AG08396 (cell line): ENCODE measurements at regions not wholly inside any gene's neighbourhood (a gene's known extent, or its start where the extent isn't known, plus 50 kb on each side); places are given as distances from the start of the nearest gene placed in this dataset.

Experiments
- DNase-seq: peaks from one replicate; pipeline ENCODE4 v3.0.0; 2012; ENCODE audit warnings: low spot score, mixed read lengths

DNA sequence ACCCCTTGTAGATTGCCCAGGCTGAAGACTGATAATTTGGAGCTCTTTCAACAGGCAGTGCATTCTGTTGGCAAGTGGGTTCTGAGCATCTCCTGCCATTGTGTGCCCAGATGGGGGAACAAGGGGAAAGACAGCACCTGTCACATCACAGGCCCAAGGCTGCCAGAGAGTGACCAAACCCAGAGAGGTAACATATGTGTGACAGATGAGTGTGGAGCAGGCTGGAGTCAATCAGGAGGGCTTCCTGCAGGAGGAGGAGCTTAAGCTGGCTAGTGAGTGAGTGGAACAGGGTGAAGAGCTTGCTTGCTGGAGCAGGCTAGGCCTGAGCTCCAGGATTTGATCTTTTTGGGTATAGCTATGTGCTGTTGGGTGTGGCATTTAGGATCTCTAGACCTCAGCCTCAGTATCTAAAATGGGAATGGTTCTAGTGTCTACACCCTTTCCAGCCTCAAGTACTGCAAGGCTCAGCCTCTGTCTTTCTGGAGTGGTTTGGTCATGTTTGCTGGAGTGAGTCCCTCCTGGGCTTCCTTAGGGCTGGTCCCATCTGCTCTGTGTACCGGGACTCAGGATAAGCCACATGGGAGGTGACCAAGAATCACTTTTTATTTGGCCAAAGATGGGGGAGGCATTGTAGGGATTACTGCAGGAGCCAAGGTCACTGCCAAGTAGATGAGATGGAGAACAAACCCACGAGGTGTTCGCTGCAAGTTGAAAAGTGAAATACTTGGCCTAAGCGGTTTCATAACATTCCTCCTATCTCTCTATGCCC is 152.4 kb upstream of the TSHZ3 start:
- no peak for DNase-seq

DNA sequence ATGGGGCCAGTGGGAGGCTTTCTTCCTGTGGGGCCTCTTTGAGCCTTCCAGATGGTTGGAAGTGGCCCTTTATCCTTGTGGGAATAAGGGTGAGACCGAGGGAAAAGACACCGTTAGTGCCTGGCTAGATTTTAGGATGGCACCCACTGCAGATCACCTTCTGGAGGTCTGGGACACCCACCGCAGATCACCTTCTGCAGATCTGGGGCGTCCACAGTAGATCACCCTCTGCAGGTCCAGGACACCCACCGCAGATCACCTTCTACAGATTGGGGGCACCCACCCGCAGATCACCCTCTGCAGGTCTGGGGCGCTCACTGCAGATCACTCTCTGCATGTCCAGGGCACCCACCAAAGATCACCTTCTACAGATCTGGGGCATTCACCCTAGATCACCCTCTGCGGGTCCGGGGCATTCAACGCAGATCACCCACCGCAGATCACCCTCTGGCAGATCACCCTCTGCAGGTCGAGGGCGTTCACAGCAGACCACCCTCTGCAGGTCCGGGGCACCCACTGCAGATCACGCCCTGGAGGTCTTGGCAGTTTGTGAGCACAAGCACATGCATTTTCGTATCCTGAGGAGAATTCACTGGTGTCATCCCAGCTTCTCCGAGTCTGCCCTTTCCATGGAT is 153.4 kb upstream of the TSHZ3 start:
- no peak for DNase-seq

DNA sequence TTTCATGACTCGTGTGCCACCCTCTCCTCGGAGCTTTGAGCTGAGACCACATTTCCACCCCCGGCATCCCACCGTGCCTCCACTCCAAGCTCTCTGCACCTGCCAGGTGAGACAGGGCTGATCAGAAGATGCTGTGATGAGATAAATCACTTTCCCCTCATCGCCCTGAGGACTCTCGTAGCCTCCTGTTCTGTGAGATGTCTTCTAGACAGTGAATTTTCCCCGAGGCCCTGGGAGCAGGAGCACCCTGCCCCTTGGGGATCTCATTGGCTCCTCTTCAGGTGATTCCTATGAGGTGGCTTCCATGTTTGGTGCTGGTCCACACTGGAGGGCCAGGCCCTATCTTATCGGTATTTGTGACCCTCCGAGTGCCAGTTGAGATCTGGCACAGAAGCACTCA is 154.0 kb upstream of the TSHZ3 start:
- no peak for DNase-seq

DNA sequence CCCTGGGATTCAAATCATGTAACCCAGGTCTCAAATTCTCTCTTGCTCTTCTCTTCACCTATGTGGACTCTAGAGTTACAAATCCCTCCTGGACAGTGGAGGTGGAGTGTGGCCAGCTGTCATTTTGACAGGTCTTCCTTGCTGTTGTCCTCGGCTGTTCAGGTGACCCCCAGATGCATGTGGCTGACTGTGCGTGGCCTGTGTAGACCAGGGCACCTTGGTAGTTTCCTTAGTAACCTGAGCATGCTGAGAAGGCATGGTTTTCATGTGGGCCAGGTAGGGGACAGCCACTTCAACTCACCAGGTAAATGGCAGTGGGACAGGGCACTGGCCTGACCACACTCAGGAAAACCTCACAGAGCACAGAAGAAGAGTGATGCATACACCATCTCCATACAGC is 155.0 kb upstream of the TSHZ3 start:
- DNase-seq, result no peak

DNA sequence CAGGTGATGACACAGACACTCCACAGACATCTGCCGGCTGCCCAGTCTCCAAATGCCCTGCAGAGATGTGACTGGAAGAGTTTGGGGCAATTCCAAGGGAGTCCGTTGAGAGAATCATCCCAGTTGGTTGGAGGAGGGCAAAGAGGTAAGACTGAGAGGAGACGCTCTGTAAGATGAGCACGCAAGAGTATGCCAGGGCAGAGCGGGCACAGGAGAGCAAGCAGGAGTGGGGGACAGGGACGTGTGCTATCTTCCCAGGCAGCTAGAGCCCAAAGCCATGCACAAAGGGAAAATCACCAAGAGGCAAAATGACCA is 156.3 kb upstream of the TSHZ3 start:
- DNase-seq, result no peak

DNA sequence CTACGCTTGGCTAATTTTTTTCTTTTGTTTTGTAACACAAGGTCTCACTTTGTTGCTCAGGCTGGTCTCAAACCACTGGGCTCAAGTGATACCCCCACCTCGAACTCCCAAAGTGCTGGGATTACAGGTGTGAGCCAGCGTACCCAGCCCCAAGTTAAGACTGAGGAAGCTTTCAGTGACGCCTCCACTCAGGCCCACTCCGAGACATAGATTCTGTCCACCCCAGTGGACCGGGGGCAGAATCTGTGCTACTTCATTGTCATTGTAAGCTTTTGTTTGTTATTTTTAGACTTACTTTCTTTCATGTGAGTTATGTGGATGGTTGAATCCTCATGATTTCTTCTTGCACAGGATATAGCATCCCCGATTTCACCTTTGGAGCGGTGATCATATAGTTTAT is 156.9 kb upstream of the TSHZ3 start:
- no peak for DNase-seq

DNA sequence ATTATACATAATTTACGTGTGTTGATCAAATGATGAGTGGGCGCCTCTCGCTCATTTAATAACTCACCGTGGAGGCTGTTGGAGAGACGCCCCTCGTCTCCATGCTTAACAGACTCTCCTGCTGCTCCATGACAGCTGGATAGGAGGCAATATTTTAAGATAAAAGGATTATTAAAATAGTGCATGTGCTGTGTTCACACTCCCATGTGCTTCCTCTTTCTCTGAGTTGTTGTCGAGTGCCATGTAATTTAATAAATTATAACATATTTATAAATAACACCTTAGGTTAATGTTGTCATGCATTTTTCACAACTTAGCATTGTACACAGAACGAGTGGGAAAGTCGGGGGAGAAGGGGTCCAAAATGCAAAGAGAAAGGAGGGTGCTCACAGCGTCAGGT is 161.4 kb upstream of the TSHZ3 start:
- no peak for DNase-seq

DNA sequence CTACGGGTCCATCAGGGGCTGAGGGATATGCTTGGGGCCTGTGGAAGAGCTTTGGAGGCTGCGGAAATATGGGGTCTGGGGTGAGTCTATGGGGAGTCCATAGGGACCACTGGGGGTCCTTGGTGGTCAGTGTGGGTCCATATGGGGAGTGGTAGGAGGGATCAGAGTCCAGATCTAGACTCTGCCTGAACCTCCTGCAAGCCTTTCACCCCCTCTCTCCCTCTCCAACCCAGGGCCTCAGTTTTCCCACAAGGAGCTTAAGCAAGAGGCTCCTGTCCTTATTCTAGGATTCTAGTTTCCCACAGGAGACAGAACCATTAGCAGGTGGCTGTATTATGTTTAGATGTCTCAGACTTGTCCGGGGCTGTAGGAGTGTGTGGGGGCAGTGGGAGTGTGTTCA is 161.9 kb upstream of the TSHZ3 start:
- DNase-seq, result no peak

DNA sequence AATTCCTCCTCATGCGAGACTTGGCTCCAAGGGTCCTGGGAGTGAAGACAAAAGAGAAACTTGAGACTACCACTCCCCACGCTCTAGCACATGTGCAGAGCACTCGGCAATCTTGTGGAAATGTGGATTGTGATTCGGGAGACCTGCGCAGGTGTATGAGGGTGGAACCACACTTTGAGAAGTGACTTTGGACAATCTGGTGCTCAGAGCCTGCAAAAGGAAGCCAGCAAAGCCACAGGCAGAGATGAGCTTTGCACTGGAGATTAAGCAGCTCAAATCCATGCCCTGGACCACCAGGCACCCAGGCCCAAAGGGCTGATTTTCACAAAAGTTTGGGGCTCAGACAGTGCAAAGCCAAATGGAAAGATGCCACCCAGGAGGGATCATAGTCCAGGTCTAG is 162.5 kb upstream of the TSHZ3 start:
- DNase-seq, result no peak

DNA sequence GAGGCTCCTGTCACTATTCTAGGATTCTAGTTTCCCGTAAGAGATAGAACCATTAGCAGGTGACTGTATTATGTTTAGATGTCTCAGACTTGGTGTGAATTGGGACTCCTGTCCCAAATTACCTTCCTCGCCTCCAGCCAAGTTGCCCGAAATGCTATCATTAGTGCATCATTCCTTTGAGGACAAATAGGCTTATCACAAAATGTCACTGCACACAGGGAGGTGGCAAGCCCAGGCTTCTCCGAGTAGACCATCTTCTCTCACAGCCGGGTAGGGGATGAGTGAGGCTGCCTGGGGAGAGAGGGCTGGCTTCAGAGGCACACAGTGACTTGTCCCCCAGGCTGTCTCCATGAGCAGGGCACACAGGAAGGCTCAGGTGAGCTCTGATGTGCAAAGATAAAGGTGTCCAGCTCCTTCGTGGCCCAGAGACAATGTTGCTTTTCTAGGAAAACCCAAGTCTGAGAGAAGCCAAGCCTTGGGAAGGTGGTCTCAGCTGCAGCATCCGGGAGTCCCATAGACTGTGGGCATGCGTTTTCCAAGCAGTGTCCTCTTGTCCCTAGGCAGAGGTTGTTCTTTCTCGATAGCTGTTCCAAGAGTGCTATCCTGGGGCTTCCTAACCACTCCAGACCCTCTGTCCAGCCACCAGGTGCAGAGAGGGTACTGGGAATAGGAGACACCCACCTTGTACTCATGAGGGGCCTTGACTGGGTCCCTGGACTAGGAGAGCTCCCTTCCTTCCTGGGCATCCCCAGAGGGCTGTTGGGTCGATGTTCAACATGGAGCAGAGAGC is 163.1 kb upstream of the TSHZ3 start:
- no peak for DNase-seq

DNA sequence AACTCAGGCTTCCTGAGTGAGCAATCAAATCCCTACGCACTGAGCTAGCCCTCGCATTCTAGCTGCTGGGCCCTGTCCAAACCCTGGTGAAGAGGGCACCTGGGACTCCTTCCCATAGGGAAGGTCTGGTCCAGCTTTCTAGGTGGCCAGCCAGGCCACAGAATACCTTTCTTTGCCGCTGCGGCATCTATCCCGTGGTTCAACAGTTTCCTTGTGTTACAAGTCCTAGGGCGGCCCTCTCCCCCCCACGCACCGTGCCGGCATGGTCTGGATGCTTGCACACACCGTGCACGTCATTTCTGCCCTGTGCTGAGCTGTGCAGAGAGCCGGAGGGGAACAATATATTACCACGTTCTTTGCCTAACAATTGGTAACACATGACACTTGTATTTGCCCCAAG is 164.6 kb upstream of the TSHZ3 start:
- DNase-seq, result no peak

DNA sequence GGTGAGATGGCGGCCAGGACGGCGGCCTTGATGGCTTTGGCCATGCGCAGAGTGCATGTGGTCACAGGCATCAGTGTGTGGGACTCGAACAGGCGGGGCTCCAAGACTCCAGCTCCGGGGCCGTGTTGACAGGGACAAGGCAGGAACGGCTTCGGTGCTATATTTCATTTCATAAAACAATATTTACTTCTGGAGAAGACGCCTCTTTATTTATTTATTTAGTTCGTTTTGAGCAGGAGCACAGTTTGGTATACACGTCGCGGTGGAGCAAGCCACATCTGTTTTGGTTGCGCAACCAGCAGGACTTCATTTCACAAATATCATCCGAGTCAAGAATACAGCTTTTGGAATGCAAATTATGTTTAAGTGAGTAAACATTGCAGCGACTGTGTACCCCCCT is 166.7 kb upstream of the TSHZ3 start:
- no peak for DNase-seq

DNA sequence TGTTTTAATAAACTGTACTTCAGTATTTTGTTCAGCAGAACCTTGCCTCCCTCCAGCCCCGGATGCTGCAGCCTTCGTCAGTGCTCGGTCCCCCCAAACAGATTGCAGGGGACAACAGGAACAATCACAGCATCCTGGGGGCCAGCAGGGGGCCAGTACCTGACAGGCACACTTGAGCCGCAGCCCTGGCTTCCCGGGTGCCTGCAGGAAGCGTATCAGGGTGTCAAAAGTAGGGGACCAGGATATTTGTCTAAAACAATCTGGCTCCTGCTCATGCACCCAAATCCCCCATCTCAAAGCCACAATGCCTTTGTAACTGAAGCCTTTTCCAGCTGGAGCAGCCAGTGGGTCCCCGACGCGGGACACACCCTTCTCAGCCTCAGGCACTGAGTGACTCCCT is 167.5 kb upstream of the TSHZ3 start:
- DNase-seq, result no peak

DNA sequence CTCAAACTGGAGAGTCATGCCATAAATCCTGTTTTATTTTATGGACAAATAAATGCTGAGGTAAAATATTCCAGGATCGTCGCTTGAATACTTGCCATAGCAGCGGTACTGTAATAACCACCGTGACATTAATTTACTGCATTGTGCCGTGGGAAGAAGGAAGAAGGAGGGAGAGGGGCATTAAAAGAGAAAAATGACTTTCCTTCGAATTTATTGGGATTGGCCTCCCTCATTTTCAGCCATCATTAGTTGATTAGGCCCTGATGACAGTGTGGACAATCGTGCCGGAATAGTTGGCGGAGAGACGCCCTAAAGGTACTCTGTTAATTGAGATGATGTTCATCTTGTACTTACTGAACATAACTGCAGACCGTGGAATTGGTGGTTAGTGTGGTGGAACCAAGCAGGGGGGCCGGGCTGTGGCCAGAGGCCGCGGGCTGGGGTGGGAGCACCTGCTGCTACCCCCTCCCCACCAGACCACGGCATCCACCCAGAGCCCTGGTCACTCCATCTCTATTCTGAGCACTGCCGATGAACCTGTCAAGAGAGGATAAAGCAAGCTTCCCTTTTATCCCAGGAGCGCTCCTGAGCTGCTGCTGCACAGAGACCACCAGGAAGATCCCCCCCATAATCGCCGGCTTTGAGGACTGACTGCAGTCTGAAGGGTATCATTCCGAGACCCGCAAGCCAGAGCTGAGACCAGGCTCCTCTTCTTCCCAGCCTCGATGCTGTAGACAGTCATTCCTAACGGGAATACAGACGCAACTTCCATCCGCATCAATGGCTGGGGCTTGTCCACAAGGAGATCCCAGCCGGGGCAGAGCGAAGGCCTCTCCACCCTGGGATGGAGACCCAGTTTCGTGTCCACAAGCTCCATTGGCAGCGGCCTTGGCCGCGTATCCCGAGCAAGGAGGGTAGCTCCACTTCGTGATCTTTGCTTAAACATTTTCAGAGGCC is 168.3 kb upstream of the TSHZ3 start:
- no peak for DNase-seq

DNA sequence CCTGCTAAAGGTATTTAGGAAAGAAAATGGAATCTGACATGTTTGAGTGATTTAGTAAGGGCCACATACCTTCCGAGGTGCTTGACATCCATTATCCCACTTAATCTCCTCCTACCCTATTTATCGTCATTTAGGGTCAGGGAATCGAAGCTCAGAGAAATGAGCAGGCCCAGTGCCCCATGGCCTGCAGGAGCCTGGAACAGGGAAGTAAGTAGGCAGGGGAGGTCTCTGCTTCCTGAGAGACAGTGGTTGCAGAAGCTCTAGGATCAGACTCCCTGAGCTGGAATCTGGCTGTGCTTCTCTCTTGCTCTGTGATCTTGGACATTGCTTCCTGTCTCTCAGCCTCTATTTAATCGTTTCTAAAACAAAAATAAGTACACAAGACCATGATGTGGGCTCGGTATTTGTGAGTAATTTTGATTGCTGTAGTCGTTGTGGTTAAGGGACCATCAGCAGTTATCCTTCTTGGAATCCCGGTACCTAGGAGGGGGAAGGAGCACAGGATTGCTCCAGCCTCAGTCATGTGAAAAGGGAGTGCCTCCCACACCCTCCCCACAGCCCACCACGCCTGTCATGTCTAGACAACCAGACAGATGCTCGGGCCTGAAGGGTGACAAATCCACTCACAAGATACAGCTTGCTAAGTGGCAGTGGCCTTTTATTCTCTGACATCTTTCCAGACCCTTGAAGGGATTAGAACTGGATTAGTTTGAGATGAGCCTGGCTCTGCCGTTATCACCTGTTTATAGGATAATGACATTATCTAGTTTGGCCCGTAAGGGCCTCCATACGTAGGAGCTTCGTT is 169.2 kb upstream of the TSHZ3 start:
- no peak for DNase-seq

DNA sequence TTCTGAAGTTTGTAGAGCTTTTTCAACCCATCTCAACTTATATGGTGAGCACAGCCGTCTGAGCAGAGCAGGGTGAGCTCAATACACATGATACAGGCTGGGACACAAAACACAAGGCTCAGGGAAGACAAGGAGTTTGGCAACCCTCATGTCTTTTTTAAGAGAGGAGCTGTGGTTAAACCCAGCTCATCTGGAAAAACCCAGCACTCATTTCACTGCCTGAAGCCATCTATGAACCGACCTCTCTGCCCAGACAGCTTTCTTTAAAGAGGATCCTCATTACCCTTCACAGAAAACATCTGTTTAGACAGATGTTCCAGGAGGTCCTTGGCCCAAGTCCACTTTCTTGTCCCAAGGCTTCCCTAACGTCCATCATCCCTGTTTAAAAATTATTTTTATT is 170.0 kb upstream of the TSHZ3 start:
- no peak for DNase-seq

DNA sequence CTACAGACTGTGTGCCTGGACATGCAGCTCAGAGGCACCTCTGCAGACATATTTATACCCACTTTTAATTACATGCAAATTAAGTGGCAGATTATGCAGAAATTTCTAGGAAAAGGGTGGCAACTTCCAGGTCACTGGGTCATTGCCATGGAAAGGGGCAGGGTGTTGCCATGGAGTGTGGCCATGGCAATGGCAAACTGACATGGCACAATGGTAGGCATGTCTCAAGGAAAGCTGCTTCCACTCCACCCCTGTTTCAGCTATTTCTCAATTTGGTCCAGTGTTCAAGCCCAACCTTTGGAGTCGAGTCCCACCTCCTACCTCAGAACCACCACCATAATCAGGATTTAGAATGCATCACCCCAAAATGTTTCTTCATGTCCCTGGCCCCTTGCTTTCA is 170.7 kb upstream of the TSHZ3 start:
- no peak for DNase-seq

DNA sequence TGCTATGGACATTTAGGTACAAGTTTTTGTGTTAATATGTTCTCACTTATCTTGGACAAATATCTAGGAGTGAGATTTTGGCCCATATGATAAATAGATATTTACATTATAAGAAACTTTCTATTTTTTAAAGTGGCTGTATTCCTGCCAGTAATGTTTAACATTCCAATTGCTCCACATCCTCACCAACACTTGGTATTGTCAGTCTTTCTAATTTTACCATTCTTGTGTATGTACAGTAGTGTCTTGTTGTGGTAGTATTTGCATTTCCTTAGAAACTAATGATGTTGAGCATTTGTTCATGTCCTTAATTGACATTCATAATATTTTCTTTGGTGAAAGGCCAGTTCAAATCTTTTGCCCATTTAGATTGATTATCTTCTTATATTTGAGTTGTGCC is 171.4 kb upstream of the TSHZ3 start:
- DNase-seq, result no peak

DNA sequence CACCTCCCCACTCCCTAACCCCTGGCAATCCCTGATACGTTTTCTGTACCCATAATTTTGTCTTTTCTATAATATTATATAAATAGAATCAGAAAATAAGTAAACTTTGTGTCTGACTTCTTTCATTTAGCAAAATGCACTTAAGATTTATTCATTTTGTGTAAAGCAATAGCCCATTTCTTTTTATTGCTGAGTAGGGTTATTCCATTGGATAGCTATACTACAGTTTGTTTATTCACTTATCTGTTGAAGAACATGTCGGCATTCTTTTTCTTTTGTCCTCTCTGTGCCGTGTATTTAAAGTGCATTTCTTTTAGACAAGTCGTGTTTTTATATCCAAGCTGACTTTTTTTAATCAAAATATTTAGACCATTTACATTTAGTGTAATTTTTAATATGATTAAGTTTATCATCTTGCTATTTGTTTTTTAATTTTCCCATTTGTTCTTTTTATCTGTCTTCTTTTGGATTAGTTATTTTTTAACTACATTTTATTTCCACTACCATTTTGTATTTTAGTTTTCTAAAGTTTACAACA is 176.4 kb upstream of the TSHZ3 start:
- DNase-seq, result no peak

DNA sequence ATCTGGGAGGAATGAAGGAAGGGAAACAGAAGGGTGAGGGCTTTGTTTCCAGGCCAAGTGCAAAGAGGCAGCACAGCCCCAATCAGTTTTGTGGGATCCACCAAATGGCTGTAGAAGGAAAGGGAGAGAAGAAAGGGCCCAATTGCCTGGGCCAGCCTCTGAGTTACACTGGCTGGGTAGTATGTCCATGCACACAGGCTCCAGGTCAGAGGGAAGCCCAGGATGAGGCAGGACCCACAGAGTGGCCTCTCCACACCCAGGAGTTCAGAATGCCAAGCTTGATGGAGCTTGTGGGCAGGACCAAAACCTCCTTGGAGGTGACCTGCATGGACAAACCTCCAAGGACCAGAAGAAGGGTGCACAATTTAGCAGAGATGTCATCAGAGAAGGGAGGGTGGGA is 178.2 kb upstream of the TSHZ3 start:
- DNase-seq, result no peak

DNA sequence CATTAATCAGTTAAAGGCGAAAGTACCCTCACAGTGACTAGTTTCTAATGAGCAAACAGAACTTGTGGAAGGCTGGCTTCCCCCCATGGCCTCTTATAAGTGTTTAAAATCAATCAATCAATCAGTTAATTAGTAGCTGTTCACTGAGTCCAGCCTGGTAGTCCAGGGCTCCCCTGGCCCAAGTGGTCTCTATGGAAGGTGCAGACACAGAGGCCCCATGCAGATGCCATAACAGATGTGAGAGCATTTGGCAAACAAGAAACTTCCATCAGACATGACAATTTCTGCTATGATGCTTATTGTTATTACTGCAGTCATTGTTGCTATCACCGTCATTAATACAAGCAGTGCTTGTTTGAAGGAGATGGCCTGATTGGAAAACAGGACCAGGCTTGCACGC is 179.0 kb upstream of the TSHZ3 start:
- DNase-seq, result no peak
